WI38 (cell line): ENCODE measurements at regions not wholly inside any gene's neighbourhood (a gene's known extent, or its start where the extent isn't known, plus 50 kb on each side); places are given as distances from the start of the nearest gene placed in this dataset.
"Not testable (repeated sequence)": the region's sequence is repeated elsewhere in the genome, so short reads cannot be mapped to it uniquely, and the experiment has no call there.

ENCODE experiments used
- H3K4me3 ChIP-seq: 2 replicates; pipeline ENCODE4 v1.5.1; 2011; ENCODE audit warnings: low read depth, mild to moderate bottlenecking, control low read depth, low read length
- CTCF ChIP-seq: IDR thresholded peaks from 2 replicates; pipeline ENCODE4 v1.5.1; 2012; ENCODE audit warnings: low read depth, mild to moderate bottlenecking, control low read depth, low read length

DNA sequence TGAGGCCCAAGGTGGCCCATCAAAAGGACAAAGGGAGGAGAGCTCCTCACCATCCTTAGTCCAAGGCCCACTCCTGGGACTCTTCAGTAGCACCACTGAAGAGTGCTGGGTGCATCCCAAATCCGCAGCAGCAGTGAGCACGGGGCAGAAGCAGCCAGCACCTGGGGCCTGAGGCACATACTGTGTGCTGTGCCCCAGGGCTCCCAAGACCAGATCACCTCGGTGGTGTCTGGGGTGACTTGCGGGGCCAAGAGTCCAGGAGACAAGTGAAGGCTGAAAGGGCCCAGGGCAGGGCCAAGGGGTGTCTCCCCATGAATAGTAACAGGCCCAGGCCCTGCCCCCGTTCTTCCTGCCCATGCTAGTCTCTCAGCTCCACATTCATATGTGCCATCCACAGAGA, 59.9 kb upstream of the INSIG1 start:
- TF ChIP-seq CTCF, result no peak
- no peak overlapping the region for H3K4me3 ChIP-seq

DNA sequence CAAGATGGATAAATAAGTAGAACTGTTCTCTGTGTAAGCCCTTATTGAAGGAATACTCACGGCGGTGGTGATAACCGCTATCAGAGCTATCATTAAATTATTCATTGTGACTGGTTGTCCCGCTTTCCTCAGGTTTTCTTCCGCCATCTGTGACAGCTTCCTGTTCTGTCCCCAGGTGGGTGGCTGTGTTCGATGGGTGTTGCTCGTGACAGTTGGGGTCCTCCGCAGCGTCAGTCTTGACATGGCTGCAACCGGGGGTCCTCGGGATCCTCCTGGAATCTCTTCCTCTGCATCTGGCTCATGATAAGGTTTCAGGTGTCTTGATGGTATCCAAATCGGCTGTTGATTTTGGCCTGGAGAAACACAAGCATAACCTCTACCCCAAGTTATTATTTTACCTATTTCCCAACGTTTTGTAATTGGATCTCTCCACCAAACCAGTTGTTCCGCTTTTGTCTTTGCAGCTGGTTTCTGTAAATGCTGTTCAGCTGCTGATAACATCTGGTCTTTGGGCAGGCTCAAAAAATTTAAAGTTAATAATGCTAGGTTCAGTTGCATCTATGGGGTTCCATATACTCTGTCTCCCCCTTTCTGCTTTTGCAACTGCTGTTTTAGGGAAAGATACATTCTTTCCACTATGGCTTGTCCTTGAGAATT, 58.1 kb upstream of the INSIG1 start:
- H3K4me3 ChIP-seq, result not testable (repeated sequence)

DNA sequence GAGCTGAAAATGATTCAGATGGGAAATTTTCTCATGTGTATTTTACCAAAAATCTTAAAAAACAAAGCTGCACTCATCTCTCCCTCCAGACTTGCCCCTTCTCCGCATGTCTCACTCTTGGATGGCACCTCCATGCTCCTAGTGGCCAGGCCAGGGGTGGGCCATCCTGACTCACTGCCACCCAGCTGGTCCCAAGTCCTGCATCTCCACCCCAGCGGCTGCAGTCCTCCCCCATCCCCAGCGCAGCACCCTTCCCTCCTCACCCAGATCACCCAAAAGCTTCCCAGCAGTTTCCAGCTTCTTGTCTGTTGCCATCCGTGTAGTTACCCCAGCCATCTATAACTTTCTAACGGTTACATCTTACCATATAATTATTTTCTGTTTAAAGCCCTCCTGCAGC, 53.0 kb upstream of the INSIG1 start:
- H3K4me3 ChIP-seq, result no peak overlapping the region
- TF ChIP-seq CTCF, result no peak

DNA sequence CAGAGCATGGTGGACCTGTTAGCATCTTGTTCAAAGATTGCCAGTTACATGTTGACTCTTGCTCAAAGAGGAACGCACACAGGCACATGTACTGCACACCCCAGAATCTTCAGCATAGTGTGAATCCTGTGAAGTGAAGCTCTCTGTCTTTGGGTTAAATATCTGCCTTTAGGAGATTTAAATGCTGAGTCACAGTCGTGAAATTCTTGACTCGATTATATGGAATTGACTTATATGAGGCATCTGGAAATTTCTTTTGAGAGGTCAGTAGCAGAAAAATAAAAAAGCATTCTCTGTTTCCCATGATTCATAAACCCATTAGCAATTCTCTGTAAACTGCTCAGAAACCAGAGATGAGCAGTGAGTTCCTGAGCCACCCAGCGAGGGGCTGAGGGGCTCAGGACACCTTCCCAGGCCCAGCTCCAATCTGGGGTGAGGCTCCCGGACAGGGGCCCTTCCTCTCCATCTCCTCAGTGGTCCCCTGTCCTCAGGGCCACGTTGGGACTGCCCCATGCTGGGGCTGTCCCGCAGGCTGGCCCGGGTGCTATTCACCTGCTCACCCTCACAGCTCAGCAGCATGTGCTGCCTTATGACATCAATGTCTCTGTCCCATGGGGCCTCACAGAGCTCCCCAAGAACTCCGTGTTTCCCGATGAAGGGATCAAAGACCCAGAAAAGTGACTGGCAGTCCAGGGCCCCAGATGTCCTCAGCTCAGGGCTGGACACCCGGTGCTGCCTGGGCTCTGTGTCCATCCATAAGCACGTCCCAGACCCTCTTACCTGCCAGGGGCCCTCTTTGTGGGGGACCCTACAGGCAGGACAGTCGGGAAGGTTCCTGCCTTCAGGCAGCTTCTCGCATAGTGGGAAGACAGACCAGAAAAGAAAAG, 50.0 kb upstream of the INSIG1 start:
- no peak overlapping the region for H3K4me3 ChIP-seq
- TF ChIP-seq CTCF, result no peak
